HepG2 (cell line): ENCODE measurements at regions not wholly inside any gene's neighbourhood (a gene's known extent, or its start where the extent isn't known, plus 50 kb on each side); places are given as distances from the start of the nearest gene placed in this dataset.

Experiments used
- U2AF2 ChIP-seq: fragments of 200-400 bp; formaldehyde crosslinking; IDR thresholded peaks from 2 replicates; pipeline ENCODE4 v1.6.1; 2017; ENCODE audit warnings: low read depth, mild to moderate bottlenecking, low read length
- UBTF ChIP-seq: sonication (generic); formaldehyde crosslinking; IDR thresholded peaks from 2 replicates; pipeline ENCODE4 v1.4.0; 2020; ENCODE audit warnings: mild to moderate bottlenecking, missing genetic modification reagents
- ZMAT5 ChIP-seq: sonication (generic); formaldehyde crosslinking; IDR thresholded peaks from 2 replicates; pipeline ENCODE4 v1.5.0; 2020; ENCODE audit warnings: mild to moderate bottlenecking, low read depth, missing genetic modification reagents, borderline replicate concordance
- ZNF224 ChIP-seq: sonication (generic); formaldehyde crosslinking; IDR thresholded peaks from 2 replicates; pipeline ENCODE4 v1.5.0; 2020; ENCODE audit warnings: mild to moderate bottlenecking, missing genetic modification reagents
- ZNF274 ChIP-seq: sonication (generic); formaldehyde crosslinking; IDR thresholded peaks from 2 replicates; pipeline ENCODE4 v1.5.1; 2020; ENCODE audit warnings: mild to moderate bottlenecking, missing genetic modification reagents
- ZNF607 ChIP-seq: sonication (generic); formaldehyde crosslinking; IDR thresholded peaks from 2 replicates; pipeline ENCODE4 v1.5.1; 2020; ENCODE audit warnings: missing genetic modification reagents, mild to moderate bottlenecking, borderline replicate concordance
- ZNF609 ChIP-seq: sonication (generic); formaldehyde crosslinking; IDR thresholded peaks from 2 replicates; pipeline ENCODE4 v1.4.0; 2020; ENCODE audit warnings: mild to moderate bottlenecking, missing genetic modification reagents, borderline replicate concordance
- TF ChIP-seq, protein P1 (sequence below): sonication (generic); formaldehyde crosslinking; IDR thresholded peaks from 2 replicates; pipeline ENCODE4 v1.5.0; 2020; ENCODE audit warnings: mild to moderate bottlenecking, missing genetic modification reagents, moderate library complexity
- TF ChIP-seq, protein P2 (sequence below): sonication (generic); formaldehyde crosslinking; IDR thresholded peaks from 2 replicates; pipeline ENCODE4 v1.4.0; 2020; ENCODE audit warnings: missing genetic modification reagents, borderline replicate concordance
- TF ChIP-seq, protein P3 (sequence below), 2 experiments: IDR thresholded peaks; 2 replicates each; pipeline ENCODE4 v1.6.1; 2011 to 2012; ENCODE audit warnings: low read length in 2 of 2, borderline replicate concordance in 1 of 2, low read depth in 1 of 2, mild to moderate bottlenecking in 1 of 2, moderate library complexity in 1 of 2

DNA sequence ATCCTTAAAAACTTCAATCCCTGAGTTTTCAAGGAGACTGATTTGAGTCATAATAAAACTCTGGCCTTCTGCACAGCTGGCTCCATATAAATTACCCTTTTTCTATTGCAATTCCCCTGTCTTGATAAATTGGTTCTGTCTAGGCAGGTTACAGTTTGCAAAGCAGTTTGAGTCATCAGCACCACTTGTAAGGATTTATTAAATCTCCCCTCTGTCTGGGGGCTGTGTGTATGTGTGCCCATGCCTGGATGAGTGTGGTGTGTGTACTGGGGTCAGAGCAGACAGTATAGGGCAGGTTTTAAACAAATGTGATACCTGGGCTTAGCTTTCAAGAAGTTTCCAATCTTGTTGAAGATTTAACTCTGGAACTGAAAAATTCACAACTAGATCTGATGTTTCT, 228.6 kb downstream of the FNDC1 start:
- TF ChIP-seq ZNF607 (CRISPR knock-in tag) (no peak), UBTF (no peak), ZNF609 (CRISPR knock-in tag) (no peak), ZNF274 (no peak), ZMAT5 (CRISPR knock-in tag) (no peak), U2AF2 (no peak), ZNF224 (no peak)
- TF ChIP-seq, protein P1, sequence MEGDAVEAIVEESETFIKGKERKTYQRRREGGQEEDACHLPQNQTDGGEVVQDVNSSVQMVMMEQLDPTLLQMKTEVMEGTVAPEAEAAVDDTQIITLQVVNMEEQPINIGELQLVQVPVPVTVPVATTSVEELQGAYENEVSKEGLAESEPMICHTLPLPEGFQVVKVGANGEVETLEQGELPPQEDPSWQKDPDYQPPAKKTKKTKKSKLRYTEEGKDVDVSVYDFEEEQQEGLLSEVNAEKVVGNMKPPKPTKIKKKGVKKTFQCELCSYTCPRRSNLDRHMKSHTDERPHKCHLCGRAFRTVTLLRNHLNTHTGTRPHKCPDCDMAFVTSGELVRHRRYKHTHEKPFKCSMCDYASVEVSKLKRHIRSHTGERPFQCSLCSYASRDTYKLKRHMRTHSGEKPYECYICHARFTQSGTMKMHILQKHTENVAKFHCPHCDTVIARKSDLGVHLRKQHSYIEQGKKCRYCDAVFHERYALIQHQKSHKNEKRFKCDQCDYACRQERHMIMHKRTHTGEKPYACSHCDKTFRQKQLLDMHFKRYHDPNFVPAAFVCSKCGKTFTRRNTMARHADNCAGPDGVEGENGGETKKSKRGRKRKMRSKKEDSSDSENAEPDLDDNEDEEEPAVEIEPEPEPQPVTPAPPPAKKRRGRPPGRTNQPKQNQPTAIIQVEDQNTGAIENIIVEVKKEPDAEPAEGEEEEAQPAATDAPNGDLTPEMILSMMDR (CRISPR knock-in tag) = no peak
- TF ChIP-seq, protein P2, sequence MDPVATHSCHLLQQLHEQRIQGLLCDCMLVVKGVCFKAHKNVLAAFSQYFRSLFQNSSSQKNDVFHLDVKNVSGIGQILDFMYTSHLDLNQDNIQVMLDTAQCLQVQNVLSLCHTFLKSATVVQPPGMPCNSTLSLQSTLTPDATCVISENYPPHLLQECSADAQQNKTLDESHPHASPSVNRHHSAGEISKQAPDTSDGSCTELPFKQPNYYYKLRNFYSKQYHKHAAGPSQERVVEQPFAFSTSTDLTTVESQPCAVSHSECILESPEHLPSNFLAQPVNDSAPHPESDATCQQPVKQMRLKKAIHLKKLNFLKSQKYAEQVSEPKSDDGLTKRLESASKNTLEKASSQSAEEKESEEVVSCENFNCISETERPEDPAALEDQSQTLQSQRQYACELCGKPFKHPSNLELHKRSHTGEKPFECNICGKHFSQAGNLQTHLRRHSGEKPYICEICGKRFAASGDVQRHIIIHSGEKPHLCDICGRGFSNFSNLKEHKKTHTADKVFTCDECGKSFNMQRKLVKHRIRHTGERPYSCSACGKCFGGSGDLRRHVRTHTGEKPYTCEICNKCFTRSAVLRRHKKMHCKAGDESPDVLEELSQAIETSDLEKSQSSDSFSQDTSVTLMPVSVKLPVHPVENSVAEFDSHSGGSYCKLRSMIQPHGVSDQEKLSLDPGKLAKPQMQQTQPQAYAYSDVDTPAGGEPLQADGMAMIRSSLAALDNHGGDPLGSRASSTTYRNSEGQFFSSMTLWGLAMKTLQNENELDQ = no peak
- TF ChIP-seq, protein P3, sequence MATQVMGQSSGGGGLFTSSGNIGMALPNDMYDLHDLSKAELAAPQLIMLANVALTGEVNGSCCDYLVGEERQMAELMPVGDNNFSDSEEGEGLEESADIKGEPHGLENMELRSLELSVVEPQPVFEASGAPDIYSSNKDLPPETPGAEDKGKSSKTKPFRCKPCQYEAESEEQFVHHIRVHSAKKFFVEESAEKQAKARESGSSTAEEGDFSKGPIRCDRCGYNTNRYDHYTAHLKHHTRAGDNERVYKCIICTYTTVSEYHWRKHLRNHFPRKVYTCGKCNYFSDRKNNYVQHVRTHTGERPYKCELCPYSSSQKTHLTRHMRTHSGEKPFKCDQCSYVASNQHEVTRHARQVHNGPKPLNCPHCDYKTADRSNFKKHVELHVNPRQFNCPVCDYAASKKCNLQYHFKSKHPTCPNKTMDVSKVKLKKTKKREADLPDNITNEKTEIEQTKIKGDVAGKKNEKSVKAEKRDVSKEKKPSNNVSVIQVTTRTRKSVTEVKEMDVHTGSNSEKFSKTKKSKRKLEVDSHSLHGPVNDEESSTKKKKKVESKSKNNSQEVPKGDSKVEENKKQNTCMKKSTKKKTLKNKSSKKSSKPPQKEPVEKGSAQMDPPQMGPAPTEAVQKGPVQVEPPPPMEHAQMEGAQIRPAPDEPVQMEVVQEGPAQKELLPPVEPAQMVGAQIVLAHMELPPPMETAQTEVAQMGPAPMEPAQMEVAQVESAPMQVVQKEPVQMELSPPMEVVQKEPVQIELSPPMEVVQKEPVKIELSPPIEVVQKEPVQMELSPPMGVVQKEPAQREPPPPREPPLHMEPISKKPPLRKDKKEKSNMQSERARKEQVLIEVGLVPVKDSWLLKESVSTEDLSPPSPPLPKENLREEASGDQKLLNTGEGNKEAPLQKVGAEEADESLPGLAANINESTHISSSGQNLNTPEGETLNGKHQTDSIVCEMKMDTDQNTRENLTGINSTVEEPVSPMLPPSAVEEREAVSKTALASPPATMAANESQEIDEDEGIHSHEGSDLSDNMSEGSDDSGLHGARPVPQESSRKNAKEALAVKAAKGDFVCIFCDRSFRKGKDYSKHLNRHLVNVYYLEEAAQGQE (IDR thresholded peaks at IDR 0.05; ENCODE audit: borderline replicate concordance in 1 of 2, low read depth in 1 of 2, low read length in 2 of 2) = no peak
